WTC11 (cell line): ENCODE measurements at regions not wholly inside any gene's neighbourhood (a gene's known extent, or its start where the extent isn't known, plus 50 kb on each side); places are given as distances from the start of the nearest gene placed in this dataset.

Experiments used
- CTCF ChIP-seq: fragments of 200-600 bp; IDR thresholded peaks from 2 replicates; pipeline ENCODE4 v1.8.0; 2022; ENCODE audit warnings: antibody characterized with exemption
- NR3C1 ChIP-seq: sonication (generic); formaldehyde crosslinking; conservative IDR thresholded peaks from 2 replicates; pipeline ENCODE4 v1.8.1; 2023; ENCODE audit warnings: low read depth, mild to moderate bottlenecking, missing genetic modification reagents
- TF ChIP-seq, protein P1 (sequence below): sonication (generic); formaldehyde crosslinking; IDR thresholded peaks from 2 replicates; pipeline ENCODE4 v1.8.1; 2022; ENCODE audit warnings: mild to moderate bottlenecking, moderate library complexity, missing genetic modification reagents

DNA sequence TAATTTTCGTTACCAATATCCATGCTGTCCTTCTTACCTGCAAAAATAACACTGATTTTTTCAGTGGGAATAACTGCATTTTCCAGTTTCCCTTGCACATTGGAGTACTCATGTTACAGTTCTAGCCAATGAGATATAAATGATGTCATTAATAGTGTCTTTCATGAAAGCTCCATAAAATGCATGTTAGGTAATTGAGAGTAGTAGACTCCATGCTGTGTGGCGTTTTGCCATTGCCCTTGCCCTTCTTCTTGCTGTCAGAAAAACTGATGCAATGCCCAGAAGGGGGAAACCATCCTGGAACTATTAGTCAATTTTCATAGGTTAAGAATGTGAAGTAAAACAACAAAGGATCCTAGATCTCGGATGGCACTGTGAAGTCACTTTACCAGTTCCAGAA lies 1765.3 kb downstream of the EFNA5 start:
- TF ChIP-seq CTCF (no peak), NR3C1 (CRISPR knock-in tag) (no peak)
- TF ChIP-seq, protein P1, sequence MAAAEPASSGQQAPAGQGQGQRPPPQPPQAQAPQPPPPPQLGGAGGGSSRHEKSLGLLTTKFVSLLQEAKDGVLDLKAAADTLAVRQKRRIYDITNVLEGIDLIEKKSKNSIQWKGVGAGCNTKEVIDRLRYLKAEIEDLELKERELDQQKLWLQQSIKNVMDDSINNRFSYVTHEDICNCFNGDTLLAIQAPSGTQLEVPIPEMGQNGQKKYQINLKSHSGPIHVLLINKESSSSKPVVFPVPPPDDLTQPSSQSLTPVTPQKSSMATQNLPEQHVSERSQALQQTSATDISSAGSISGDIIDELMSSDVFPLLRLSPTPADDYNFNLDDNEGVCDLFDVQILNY: no peak
